HG03060 (cell line): ENCODE measurements at regions not wholly inside any gene's neighbourhood (a gene's known extent, or its start where the extent isn't known, plus 50 kb on each side); places are given as distances from the start of the nearest gene placed in this dataset.

Experiments
- ATAC-seq: cut with Tn5 transposase; IDR thresholded peaks from one replicate; pipeline ENCODE4 v1.9.1; 2021; ENCODE audit warnings: low read depth, moderate number of reproducible peaks; ENCODE audit not compliant: unreplicated experiment

DNA sequence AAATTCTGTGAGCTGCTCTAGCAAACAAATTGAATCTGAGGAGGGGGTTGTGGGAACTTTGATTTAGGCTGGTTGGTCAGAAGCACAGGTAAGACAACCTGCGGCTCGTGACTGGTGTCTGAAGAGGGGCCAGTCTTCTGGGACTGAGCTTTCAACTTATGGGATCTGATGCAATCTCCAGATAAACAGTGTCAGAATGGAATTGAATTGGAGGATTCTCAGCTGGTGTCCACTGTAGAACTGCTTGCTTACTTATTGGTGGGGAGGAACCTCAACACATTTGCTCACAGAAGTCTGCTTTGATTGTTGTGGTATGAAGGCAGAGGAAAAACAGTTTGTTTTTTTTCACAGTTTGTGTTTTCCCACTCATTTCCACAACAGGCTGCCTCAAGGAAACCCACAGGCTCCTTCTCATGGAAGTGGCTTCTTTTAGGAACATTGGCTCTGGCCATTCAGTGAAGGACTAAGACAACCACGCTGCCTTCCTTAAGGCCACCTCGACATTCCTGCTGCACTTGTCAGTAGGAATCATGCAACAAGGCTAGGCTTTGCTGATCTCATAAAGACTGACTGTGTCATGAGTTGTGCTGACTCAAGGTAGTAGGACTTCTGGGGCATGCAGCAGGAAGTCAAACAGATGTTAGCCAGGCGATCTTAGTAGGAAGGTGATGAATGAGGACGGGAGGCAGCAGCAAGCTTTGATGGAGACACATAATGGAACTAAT is 104.7 kb downstream of the TSN start:
- ATAC-seq: no peak

DNA sequence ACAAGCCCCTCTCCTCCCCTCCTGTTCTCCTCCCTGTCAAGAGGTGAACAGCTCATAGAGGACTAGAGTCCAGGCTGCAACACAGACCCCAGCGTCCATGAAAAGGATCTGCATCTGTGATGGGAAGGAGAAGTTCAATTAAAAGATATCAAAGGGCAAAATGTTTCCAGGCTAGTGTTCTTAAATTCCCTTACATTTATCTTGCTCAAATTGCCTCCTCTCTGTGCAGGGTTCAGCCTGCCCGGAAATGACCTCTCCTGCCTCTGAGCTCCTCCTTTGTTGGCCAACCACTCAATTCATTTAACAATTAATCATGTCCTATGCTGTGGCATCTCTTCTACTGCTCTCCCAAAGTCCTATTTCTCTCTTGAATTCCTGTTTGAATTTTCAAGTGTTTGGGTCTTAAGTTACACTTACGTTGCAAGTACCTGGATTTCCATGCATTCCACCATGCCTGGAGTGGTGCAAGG is 105.3 kb downstream of the TSN start:
- ATAC-seq: no peak

GRCh38 chr2:121862286-121862685 is 106.8 kb downstream of the TSN start:
- no peak for ATAC-seq

DNA sequence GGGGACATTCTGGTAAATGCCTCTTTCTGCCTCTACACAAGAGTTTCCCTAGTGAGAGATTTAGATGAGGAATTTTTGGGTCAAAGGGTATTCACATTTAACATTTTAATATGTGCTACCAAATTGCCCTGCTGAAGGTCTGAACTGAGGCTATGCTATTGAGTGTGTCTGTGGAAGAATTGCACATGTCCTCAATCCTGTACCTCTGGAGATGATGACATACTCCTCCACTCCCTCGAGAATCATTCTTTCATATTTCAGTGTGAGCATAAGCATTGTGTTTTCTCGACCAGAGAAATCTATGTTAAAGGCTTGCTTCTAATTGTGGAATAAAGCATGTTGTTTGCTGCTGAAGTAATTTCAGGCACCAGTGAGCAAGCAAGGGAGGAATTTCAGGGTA is 110.5 kb downstream of the TSN start:
- ATAC-seq: no peak

DNA sequence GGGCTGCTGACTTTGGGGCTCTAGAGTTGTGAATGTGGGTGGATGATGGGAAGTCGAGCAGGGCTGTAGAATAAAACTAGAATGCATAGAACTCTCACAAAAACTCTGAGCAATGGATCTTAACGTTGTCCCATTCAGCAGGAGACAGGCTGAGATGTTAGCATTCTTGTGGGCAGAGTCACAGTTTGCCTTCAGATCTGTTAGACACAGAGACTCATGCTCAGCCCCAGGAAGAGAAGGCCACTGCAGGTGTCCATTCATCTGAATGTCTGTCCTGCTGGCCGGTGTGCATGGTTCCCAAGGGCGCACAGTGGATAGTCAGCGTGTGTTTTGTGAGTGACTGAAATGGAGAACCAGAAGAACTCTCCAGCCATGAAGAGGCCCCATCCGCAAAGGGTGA is 111.3 kb downstream of the TSN start:
- ATAC-seq: no peak

DNA sequence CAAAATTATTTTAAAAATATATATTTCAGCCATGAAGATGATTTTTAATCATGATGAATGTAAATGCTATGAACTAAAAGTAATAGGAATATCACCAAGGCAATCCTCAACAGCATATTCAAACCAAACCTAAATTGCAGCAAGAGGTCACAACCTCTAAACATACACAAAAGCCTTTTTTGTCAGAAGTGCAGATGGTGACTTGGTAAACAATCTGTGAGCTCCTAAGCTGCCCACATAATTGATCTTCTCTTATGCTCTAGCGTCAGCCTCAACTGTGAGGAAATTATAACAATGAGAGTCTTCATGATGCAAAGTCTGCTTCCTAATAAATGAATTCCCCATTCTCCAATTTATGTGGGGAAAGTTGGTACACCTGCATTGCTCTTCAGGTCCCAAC is 113.2 kb downstream of the TSN start:
- no peak for ATAC-seq

DNA sequence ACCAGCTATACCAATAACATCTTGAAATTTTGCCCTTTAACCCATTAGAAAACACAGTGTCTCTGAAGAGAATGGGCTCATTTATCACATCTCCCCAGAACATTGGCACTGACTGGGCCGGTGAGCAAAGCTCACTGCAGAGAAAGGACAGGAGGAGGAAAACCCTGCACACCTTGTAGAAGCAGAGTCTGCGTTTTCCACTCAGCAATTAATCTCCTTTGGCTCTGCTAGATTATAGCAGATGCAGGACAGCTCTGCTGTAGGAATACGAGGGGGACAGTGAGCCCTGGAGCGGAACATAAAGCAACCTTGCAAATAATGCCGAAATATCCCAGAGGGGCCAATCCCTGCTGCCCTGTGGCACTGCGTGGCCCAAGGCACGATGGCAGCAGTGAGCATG is 113.9 kb downstream of the TSN start:
- no peak for ATAC-seq

DNA sequence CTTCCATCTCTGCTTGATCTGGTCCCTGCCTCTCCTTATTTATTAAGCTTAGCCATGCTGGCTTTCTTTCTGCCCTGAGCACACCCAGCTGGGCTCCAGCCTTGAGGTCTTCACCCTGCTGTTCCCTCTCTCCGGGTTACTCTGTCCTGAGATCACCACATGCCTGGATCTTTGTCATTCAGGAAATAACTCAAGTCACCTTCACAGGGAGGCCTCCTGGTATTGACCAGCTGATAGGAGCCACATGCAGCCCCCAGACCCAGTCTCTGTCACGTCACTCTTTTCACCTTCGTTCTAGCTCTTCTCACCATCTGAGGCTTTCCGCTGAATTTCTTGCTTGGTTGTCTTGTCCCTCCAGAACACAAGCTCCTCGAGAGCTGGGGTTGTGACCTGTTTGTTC is 114.4 kb downstream of the TSN start:
- ATAC-seq: no peak

- ATAC-seq: no peak
Measured at GRCh38 chr2:121872651-121873050, 117.2 kb downstream of the TSN start.

GRCh38 chr2:121873864-121874263 is 118.4 kb downstream of the TSN start:
- no peak for ATAC-seq

DNA sequence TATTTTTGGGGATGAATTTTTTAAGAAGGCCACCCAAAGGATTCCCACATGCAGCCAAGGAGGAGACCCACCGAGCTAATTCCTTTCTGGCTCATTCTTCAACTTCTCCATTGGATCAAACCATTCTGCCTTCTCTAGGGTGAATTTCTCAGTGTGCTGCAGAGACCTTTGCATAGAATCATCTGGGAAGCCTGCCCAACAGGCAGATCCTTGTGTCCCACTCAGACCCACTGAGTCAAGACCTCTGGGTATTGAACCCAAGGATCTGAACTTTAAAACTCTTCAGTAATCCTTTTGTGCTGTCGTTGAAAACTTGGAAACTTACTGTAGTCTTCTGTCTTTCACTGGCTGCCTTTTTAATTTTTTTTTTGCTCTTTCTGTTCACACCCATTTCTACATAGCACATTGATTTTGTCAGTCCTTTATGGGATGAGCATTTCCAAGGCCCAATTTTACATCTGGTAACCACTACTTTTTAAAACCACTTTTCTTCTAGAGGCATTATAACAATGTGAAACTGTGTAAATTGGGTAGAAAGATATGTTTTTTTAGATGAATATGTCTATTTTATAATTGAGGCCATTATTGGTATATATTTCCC is 120.2 kb downstream of the TSN start:
- no peak for ATAC-seq

GRCh38 chr2:121877366-121877765 is 121.9 kb downstream of the TSN start:
- no peak for ATAC-seq

DNA sequence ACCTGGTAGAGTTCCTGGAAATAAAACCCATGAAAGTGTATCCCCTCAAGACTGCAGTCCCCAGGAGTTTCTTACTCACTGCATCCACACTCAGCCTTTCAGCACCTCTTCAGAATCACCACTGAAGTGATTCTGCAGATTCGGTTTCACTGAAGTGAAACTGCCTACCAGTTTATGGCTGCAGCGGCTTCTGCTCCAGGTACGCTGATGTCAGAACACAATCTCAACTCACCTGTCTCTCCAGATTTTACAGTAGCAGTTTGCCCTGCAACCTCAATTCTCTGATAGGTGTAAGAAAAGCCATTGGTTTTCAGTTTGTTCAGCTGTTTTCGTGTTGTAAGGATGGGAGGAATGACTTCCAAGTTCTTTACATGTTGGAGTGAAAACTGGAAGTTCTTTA is 124.8 kb downstream of the TSN start:
- no peak for ATAC-seq

DNA sequence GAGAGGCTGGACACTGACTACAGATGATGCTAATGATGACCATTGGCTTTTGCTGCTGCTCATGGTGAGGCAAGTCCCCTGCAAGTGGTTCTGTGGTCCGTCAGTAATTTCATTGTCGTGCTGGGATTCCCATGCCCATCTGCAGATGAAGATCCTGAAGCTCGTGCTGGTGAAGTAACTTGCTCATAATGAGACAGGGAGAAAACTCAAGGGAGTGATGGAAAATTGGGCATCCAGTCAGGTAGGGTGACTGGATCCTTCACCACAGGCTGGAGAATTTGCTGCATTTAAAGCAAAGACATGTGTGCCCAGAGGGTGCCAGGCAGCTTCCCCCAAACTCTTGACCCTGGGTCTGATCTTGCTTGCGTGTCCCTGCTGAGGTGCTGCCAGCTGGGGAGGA is 125.6 kb downstream of the TSN start:
- ATAC-seq: no peak

GRCh38 chr2:121881950-121882349 is 126.5 kb downstream of the TSN start:
- ATAC-seq: no peak

DNA sequence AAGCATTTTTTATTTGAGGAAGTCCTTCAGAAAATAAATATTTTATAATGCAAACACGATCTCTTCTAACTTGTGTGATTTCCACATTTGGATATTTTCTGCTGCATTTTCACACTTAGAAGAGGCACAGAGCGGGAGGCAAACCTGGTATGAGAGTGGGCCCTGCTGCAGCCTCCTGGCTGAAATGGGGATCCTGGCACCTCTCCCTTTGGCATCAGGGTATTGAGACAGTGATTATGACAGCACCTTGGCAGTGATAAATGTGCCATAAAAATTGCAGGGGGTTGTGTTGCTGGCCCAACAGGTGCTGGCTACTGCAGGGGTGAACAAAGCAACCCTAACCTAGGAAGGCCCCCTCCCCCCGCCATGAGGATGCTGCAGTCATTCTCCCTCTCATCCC is 128.6 kb downstream of the TSN start:
- ATAC-seq: no peak

DNA sequence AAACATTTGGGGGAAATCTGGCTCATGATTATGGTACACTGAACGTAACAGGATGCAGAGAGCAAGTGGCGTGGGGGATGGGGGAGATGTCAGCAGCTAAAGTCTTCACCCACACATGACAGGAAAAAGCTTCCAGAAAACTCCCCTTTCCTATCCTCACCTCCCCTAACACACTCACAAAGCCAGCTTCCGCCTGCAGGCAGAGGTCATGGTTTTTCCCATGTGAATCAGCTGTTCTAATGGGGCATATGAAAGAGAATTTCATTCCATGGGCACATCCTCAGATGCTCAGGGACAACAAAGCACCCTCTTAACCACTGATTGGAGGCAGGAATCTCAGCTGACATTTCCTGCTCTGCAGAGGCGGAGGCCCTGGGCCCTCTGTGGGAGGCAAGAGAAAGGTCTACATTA is 129.1 kb downstream of the TSN start:
- no peak for ATAC-seq

GRCh38 chr2:121886059-121886458 is 130.6 kb downstream of the TSN start:
- ATAC-seq: no peak

- ATAC-seq: no peak
Measured at GRCh38 chr2:121887513-121888188, 132.2 kb downstream of the TSN start.

GRCh38 chr2:121888189-121888557 is 132.7 kb downstream of the TSN start:
- ATAC-seq: no peak

DNA sequence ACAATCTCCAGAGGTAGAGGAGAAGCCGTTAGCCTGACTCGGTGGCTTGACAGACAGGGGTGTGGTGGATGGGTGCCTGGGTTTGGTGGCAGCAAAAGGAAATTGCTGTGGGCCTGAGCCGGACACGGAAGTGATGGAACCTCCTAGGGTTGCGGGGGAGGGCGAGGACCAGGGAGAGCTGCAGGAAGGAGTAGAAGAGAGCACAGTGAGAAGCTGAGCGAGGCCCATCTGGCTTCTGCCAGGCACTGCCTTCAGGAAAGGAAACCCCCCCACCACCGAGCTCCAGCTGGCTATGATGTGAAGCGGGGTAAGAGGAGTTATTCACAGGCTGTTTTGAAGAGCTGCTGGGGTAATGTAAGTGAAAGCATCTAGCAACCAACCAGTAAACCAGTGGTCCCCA is 134.6 kb downstream of the TSN start:
- ATAC-seq: no peak
